Fibroblast of villous mesenchyme (primary cell): ENCODE measurements at regions not wholly inside any gene's neighbourhood (a gene's known extent, or its start where the extent isn't known, plus 50 kb on each side); places are given as distances from the start of the nearest gene placed in this dataset.

ENCODE experiments used
- DNase-seq: peaks from one replicate; pipeline ENCODE4 v3.0.0-alpha.2; 2010; ENCODE audit warnings: low read depth
- H3K4me3 ChIP-seq: 2 replicates; pipeline ENCODE4 v1.5.1; 2011; ENCODE audit warnings: low read depth, mild to moderate bottlenecking, low read length
- TF ChIP-seq, protein P1 (sequence below): IDR thresholded peaks from 2 replicates; pipeline ENCODE4 v1.5.1; 2012; ENCODE audit warnings: low read depth, mild to moderate bottlenecking, low read length; ENCODE audit not compliant: insufficient read depth

DNA sequence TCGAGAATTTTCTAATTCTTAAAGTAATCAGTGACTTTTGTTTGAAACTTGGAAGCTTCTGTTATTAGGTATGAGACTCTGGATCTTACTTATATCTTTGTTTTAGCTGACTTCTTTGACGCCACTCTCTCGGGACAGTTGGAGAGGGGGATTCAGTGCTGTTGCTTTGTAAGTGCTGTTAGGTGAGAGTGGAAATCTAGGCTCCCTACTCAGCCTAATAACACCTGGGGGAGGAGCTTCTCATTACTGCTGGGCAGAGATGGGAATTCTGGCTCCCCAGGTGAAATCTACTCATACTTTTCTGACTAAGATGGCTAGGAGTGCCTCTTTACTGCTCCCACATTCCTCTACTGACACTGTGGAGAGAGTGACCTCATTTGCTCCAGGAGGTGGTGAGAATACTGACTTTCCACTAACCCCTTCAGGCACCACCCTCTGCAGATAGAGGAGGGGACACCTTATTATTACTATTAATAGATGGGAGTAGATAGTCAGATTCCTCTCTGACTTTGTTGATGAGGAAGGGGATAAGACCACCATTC is 324.9 kb upstream of the SPRY2 start:
- H3K4me3 ChIP-seq: no peak overlapping the region
- TF ChIP-seq, protein P1, sequence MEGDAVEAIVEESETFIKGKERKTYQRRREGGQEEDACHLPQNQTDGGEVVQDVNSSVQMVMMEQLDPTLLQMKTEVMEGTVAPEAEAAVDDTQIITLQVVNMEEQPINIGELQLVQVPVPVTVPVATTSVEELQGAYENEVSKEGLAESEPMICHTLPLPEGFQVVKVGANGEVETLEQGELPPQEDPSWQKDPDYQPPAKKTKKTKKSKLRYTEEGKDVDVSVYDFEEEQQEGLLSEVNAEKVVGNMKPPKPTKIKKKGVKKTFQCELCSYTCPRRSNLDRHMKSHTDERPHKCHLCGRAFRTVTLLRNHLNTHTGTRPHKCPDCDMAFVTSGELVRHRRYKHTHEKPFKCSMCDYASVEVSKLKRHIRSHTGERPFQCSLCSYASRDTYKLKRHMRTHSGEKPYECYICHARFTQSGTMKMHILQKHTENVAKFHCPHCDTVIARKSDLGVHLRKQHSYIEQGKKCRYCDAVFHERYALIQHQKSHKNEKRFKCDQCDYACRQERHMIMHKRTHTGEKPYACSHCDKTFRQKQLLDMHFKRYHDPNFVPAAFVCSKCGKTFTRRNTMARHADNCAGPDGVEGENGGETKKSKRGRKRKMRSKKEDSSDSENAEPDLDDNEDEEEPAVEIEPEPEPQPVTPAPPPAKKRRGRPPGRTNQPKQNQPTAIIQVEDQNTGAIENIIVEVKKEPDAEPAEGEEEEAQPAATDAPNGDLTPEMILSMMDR: no peak
- no peak for DNase-seq

DNA sequence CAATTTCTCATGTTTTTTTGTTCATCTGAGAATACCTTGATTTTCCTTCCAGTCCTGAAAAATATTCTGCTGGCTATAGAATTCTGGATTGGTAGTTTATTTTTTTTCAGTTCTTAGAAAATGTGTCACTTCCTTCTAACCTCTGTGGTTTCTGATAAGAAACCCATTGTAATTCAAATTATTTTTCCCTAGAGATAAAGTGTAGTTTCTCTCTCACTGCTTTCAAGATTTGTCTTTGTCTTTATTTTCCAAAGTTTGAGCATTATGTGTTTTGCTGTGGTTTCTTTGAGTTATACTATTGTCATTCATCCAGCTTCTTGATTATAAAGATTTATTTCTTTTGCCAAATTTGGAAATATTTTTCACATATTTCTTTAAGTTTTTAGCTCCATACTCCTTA is 324.0 kb upstream of the SPRY2 start:
- no peak overlapping the region for H3K4me3 ChIP-seq
- DNase-seq: no peak
- TF ChIP-seq, protein P1: no peak

DNA sequence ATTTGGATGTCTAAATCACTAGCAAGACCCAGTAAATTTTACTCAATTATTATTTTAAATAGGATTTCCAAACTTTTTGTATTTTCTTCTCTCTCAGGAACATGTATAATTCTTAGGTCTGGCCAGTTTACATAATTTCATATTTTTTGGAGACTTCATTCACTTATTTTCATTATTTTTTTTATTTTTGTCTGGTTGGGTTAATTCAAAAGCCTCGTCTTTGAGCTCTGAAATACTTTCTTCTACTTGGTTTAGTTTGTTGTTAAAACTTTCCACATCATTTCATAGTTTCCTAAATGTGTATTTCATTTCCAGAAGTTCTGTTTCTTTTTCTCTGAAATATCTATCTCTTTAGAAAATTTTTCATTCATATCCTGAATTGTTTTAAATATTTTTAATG is 322.9 kb upstream of the SPRY2 start:
- TF ChIP-seq, protein P1: no peak
- DNase-seq: no peak
- no peak overlapping the region for H3K4me3 ChIP-seq

DNA sequence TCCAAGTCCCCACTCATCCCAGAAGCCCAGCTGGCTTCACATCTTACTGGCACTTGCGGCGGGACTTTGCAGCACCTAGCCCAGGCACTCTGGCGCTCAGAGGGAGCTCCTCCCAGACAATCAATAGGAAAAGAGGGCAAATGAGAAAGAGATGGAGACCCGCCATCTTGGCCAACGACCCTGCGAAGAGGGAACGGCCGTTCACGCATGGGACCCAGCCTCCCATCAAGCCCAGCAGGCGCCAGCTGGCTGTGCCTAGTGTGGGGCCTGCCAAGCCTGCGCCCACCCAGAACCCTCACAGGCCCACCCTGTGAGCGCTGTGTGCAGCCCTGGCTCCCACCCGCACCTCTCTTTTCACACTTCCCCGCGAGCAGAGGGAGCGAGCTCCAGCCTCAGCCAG is 317.8 kb upstream of the SPRY2 start:
- DNase-seq: no peak
- TF ChIP-seq, protein P1: no peak
- H3K4me3 ChIP-seq: no peak overlapping the region

DNA sequence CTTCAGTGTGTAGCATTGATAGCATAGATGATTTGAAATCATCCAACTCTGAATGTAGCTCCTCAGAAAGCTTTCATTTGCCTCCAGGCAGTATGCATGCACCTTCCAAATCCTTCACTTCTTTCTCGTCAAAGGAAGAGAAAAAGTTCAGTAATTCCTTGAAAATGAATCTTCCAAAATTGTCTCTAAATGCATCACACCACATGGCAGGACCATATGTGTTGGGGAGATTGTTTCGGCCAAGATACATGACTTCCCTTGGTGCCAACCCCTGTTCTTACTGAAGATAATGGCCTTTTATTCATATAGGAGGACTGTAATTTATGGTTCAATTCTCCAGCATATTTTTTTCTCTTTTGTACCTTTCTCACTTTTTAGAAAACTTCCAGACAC is 315.6 kb upstream of the SPRY2 start:
- no peak overlapping the region for H3K4me3 ChIP-seq
- DNase-seq: no peak
- TF ChIP-seq, protein P1: no peak

DNA sequence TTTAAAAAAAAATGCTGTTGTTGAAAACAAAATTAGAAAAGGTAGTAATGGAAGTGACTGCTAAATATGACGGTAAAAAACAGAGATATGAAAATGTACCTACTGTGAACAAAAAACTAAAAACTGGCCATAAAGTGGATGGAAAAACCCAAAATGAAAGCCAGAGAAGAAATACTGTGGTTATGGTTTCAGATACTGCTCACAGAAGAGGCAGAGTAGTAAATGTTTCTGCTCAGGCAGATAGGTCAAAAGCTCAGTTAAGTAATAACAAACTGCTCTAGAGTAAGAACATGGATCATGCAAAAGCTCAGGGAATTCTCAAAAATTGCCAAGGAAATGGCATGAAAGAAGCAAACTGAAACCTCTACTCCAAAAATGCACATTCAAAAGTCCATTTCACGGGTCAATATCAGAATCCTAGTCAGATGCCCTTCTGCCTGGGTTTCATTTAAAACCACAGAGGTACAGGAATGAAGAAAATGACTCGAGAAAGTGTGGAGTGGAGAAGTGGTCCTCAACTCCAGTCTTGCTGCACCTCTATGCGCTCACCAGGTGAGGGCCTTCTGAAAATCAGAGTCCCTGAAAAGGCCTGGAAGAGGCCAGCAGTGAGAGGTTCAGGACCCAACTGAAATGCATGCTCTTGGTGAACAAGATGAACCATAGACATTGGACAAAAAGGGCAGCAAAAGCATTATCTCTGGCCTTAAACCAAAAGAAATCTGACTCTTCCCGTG is 315.0 kb upstream of the SPRY2 start:
- no peak for DNase-seq

More for the DNA sequence above, 315.0 kb upstream of the SPRY2 start:
- H3K4me3 ChIP-seq: no peak overlapping the region
- TF ChIP-seq, protein P1: no peak
